ENCODE measurements at regions not wholly inside any gene's neighbourhood (a gene's known extent, or its start where the extent isn't known, plus 50 kb on each side); places are given as distances from the start of the nearest gene placed in this dataset.

DNA sequence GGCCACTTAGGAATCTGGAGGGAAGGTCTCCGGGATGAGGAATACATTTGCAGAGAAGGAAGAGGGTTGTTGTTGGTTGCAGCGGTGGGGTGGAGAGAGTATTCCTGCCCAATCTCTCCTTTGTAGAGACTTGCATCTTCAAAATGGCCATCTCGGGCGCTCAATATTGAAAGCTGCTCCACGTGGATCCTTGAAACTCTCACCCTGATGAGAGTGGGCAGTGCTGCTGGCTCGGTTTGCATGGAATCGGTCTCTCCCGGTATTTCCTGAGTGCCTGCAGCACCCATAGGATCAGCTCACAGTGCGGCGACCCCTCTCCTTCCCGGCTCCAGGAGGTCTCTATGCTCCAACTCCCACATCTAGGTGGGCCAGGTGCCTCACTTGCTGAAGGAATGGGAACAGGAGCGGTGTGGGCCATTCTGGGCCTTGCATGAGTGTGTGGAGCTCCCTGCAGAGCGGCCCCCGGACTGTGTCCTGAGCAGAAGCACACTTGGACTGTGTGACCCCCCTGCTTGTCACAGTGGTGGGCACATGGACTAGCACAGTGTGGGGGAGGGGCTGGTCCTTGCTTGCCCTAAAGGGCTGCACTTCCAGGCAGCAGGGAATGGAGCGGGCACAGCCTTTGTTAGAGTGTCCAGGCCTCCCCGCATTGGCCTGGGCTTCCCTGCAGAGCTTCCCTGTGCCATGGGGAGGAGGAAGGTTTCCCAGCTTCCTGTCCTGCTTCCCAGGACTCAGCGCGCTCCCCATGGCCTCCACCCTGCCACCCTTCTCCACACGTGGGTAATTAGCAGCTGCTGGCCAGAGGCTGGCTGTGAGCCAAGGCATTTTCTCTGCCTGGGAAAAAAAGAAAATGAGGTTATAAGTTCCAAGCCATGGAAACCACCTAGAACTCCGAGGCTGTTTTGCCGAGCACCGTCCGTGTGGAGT lies 139.3 kb downstream of the IRF8 start:
- no peak for DNase-seq (ENCODE audit: low read depth in 2 of 2, low spot score in 1 of 2)

DNA sequence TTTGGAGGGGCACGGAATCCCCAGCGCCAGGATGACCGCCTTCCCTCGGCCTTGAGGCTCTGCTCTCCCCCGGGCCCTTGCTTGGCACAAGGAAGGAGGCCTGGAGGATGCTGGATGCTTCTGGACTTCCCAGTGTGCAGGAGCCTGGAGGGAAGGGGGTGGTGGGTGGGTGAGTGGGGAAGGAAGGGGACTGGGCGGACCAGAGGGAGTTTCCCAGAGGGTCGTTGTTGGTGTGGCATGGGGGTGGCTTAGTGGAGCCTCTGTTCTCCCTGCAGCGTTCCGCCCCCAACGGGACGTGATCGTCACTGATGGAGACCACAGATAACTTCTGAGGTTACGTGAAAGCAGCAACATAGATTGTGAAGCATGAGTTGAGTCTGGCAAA lies 140.0 kb downstream of the IRF8 start:
- DNase-seq (ENCODE audit: low read depth in 2 of 2, low spot score in 1 of 2), result no peak

DNA sequence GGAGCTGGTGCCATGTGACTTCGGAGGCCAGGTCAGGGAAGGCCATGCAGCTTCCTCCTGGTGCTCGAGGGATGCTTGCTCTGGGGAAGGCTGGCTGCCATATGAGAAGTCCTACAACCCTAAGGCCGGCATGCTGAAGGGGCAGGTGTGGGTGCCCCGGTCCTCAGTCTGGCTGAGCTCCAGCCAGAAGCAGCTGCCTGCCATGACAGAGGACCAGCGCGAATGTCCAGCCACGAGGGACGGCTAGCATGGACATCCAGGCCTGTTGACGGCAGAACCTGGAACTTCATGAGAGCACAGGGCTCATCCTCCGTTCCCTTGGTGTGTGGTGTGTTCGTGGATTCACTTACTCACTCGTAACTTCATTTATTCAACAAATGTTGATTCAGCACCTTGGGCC lies 140.6 kb downstream of the IRF8 start:
- no peak for DNase-seq (ENCODE audit: low read depth in 2 of 2, low spot score in 1 of 2)

DNA sequence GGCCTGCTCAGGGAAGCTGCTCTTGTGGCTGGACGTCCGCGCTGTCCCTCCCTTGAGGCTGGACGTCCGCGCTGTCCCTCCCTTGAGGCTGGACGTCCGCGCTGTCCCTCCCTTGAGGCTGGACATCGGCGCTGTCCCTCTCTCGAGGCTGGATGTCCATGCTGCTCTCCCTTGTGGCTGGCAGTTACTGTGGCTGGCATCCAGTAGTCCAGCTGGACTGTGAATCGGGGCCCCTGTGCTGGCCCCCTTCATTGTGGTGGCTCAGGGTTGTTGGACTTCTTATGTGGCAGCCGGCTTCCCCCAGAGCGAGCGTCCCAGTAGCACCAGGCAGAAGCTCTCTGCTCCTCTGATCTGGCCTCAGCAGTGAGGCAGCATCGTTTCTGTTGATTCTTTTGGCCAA lies 141.5 kb downstream of the IRF8 start:
- no peak for DNase-seq (ENCODE audit: low read depth in 2 of 2, low spot score in 1 of 2)

DNA sequence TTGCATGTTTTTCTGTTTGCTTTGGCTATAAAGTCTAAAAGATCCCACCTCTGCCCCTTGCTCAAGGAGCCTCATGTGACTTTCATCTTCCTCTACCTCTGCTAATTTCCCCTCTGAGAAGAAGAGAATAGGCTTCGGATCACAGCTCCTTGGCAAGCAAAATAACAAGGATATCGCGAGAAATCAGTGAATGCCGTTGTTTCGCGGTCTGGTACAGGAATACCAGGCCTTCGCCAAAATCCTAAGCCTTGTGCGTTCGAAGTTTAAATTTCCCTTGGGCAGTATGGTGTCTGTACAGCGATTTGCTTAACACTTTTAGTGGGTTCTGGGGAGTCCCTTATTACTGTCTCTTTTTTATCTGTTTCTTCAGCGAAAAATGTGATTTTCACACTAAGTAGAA lies 142.3 kb downstream of the IRF8 start:
- DNase-seq (ENCODE audit: low read depth in 2 of 2, low spot score in 1 of 2), result no peak

DNA sequence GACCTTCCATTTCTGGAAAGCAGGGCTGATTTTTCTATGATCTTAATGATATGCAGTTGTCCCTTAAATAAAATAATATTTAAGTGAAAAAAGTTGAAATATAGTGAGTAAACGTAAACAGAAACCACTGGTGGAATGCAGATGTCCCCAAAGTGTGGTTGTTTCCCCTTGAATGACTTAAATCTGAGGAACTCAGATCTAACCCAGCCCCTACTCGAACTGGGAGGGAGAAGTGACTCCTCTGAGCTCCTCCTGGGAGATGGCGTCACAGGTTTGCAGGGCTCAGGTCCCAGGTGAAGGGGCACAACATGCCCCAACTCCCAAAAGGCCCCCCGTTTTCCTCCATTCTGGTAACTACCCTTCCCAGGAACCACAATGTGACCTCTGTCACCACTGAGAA lies 142.8 kb downstream of the IRF8 start:
- DNase-seq (ENCODE audit: low read depth in 2 of 2, low spot score in 1 of 2), result no peak

DNA sequence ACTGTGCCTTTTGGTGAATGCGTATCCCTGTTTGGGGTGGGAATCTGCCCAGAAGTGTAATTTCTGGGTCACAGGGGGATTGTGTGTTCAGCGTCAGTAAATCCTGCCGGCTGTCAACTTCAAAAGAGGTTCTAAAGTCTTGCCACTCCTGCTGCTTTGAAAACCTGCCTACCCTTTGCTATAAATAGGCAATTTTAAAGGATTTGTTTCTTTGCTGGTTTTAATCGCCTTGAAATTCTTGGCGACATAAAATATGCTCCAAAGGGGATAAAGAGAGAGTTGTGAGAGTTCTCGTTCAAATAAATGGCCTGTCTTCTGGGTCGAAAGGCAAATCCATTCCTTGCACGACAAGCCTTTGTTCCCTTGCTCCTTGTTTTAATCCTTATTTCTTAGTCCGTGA lies 143.4 kb downstream of the IRF8 start:
- DNase-seq (ENCODE audit: low read depth in 2 of 2, low spot score in 1 of 2), result no peak

DNA sequence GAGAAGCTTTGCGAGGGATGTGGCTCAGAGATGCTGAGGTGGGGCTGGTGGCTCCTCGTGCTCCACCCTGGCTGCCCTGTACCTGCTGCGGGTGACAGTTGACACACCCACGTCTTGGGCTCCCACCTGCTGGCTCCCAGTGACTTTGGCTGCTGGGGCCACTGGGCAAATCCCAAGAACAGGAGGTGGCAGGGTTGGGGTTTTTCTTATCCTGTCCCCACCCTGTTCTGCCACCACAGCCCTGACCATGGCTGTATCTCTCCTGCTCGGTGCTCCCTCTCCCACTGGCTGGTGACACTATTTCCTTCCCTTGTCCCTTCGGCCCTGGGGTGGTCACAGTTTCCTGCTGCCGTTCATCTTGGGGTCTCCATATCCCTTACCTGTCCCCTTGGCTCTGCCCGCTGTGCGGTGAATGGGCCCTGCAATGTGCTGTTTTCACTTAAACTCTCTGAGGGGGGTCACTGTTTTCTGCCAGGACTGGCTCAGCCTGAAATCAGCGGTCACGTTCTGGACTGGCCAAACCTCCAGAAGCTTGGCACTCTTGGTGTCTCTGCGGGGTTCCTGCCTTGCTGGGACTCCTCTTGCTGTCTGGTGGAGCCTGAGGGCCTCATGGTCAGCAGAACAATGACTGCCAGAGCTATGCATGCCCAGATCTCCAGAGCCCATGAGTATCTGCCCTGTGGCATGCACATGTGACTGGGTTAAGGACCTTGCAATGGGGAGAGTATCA lies 144.2 kb downstream of the IRF8 start:
- no peak for DNase-seq (ENCODE audit: low read depth in 2 of 2, low spot score in 1 of 2)

DNA sequence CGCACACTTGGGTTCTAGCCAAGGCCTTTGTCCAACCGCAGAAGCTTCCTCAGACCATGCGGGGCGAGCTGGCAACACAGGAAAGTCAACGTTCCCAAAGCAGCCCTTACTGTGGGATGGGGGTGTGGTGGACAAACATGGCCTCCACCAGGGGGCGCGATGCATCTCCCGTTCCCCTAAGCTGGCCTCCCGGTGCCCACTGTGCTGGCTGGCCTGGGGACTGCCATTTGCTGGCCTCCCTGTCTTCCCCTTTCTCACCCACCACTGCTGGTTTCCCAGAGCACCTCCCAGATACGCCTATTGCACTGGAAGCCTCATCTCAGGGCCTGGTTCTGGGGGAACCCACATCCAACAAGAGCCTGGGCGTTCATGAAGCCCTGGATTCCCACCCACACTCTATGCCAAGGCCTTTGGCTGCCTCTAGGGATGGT lies 145.3 kb downstream of the IRF8 start:
- DNase-seq (ENCODE audit: low read depth in 2 of 2, low spot score in 1 of 2), result peak in 1 of 2 donors; percentile 17

DNA sequence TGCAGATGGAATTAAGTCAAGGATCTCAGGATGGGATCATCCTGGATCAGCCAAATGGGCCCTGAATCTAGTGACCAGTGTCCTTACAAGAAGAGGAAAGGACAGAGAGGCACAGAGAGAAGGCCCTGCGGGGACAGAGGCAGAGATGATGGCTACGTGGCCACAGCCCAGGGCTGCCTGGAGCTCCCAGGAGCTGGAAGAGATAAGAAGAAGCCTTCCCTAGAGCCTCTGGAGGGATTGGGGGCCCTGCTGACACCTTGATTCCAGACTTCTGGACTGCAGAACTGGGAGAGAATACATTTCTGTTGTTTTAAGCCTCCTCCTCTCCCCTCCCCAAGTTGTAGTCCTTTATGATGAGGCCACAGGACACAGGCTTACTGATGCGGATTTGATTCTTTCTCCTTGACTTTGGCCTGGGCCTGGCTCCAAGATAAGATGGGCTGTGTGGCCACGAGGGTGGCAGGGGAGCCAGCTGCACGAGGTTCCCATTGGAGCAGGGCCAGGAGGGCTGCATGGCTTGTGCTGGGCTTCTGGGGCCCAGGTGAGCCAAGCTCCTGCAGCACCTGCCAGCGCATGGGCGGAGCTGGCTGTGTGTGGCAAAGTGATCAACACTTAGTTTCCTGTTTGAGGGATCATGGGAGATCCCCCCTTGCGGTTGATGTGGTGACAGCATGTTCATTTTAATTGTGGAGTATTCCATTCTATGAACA lies 146.1 kb downstream of the IRF8 start:
- DNase-seq (ENCODE audit: low read depth in 2 of 2, low spot score in 1 of 2), result peak in 1 of 2 donors; percentile 5

DNA sequence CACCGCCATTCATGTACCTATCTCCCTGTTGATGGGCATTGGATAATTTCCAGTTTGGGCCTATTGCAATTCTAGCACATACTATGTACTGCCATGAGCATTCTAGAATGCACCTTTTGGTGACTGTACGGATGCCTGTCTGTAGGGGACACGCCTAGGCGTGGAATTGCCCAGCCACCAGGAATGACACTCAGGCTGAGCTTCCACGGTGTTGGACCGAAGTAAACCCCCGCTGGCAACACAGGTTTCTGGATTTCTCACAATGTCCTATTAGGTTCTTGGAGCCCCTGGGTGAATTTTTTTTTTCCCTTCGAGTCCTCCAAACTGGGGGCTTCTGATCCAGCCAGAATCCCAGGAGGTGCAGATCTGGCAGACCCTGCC lies 146.6 kb downstream of the IRF8 start:
- no peak for DNase-seq (ENCODE audit: low read depth in 2 of 2, low spot score in 1 of 2)

DNA sequence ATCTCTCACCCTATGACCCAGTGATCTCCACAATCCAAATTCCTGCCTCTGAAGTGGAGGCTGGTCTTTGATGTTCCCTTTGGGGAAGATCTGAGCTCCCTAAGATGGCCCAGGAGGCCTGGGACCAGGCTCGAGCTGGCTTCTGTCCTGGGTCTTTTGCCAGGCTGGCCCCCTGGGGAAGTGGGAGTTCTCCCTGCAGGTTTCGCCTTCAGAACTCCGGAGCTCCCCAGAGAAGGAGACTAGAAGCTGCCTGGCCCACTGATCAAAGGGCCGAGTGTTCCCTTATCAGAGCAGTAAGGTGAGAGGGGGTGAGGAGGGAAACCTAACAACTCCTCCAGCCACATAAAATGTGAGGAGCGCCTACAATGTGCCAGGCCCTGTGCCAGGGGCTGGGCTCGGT lies 147.1 kb downstream of the IRF8 start:
- no peak for DNase-seq (ENCODE audit: low read depth in 2 of 2, low spot score in 1 of 2)

DNA sequence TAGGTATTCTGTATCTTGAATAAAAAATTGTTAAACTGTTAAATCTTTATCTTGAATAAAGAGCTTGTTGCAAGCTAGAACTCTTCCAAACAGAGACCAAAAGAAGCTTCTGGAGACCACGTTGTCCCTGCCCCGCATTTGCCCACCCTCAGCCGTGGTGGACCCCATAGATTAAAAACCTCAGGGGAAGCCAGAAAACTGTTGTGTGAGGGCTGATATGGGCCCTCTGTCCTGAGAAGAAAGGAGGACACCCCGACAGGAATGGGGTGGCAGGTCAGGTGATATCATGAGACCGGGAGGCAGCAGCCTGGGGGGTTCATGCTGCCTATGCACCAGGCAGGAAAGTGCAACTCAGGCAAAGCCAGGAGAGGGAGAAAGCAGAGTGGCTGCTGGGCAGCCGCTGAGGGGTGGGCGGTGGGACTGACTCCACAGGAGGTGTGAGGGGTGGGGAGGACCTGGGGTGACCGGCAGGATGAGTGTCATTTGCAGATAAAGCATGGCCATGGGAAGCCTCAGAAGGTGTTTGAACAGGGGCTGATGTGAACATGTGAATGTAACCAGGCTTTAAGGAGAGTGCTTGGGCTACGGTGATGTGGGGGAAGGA lies 147.8 kb downstream of the IRF8 start:
- DNase-seq (ENCODE audit: low read depth in 2 of 2, low spot score in 1 of 2), result no peak

DNA sequence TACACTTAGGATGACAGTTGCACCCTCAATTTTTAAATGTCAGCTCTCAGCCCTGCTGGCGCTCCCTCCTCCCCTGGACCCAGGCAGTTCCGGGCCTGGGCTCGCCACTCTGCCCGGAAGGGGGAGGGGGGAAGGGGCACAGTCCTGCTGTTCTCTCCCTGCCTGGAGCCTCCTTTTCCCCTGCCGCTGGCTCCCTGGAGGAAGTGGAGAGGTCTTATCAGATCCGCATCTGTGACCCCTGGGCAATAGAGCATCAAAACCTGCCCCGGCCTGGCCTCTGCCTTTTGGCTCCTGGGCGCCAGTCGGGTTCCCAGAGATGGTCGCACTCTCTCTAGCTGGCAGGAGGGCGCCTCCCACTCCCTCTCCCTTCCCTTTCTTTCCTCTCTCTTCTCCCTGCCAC lies 149.3 kb downstream of the IRF8 start:
- DNase-seq (ENCODE audit: low read depth in 2 of 2, low spot score in 1 of 2), result no peak

DNA sequence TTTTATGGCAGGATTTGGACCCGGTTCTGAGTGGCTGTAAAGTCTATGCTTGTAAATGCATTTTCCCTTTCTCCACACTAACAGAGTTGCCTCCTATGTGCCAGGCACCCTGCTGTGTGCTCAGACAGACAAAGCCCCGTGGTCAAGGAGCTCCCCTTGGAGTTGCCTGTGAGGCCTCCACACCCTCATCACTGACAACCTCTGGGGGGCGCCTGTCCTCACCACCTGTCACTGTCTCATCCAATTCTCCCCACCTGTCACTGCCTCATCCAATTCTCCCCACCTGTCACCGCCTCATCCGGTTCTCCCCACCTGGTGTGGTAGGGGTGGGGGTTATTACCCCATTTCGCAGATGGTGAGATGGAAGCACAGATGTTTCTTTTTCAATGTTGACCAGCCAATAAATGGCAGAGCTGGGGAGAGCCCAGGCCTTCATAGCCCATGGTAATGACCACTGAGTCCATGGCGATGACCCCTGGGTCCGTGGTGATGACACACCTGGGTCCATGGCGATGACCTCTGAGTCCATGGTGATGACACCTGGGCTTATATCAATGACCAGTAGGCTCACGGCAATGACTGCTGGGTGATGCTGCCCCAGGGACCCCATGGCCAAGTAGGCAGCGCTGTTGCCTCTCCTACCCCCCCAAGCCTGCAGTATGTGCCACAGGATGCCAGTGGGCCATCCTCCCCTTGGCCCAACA lies 150.1 kb downstream of the IRF8 start:
- no peak for DNase-seq (ENCODE audit: low read depth in 2 of 2, low spot score in 1 of 2)

DNA sequence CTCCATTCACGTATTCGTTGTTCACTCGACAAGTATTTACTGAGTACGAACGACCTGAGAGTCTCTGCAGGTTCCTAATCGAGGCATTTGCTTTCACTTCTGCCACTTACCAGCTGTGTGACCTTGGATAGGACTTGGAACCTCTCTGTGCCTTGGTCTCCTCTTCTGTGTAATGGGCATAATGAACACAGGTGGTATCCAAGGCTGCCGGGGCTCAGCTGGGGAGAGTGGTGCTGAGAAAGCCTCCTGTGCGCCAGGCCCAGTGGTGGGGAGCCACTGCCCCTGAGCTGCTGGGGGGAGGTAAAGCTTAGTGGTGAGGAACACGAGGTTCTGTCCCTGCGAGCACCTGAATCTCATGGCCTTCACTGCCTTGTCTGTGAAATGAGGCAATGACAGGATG lies 150.7 kb downstream of the IRF8 start:
- DNase-seq (ENCODE audit: low read depth in 2 of 2, low spot score in 1 of 2), result no peak

DNA sequence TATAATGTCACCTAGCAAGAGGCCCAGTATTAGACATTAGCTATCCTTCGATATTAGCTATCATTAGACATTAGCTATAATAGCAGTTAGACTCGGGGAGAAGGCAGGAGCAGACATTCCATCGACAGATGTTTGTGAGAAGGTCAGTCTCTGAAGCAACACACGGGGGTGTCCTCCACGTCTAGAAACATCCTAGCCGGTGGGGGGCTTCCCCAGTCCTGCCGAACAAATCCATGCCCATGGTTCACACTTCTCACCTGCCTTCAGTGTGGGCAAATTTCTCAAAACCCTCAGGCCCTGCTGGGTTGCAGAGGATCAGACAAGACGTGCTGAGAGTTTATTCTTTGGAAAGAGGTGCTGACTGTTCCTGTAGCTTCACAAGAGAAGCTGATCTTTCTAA lies 151.1 kb downstream of the IRF8 start:
- DNase-seq (ENCODE audit: low read depth in 2 of 2, low spot score in 1 of 2), result no peak

DNA sequence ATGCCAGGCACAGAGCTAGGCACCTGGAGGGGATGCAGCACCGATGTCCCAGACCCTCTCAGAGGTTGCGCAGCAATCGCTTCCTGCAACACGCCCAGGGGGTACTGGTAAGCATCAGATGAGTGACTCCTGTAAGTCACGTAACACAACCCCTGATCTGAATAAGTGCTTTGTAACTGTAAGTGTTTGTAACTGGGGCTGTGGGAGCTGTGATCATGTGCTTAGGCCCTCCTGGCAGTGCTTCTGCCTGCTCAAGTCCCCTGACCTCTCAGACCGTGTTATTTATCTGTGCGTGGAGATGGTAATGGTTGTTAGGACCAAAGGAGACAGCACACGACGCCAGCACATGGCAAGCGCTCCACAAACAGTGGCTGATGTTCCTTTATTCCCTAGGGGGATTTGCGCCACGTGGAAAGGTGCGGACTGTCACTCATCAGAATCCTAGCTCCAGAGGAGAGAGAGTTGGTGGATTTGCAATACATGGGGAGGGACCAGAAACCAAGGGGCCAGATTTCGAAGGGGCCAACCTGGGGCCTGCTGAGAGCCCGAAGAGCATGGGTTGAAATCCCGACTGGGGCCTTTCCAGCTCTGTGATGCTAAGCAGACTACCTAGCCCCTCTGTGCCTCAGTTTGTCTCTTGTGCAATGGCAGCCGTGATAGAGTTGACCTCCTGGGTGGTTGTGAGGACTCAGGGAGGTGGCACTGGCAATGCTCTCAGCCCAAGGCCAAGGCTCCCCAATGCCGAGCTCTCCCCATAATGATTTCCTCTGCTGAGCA lies 151.8 kb downstream of the IRF8 start:
- no peak for DNase-seq (ENCODE audit: low read depth in 2 of 2, low spot score in 1 of 2)

DNA sequence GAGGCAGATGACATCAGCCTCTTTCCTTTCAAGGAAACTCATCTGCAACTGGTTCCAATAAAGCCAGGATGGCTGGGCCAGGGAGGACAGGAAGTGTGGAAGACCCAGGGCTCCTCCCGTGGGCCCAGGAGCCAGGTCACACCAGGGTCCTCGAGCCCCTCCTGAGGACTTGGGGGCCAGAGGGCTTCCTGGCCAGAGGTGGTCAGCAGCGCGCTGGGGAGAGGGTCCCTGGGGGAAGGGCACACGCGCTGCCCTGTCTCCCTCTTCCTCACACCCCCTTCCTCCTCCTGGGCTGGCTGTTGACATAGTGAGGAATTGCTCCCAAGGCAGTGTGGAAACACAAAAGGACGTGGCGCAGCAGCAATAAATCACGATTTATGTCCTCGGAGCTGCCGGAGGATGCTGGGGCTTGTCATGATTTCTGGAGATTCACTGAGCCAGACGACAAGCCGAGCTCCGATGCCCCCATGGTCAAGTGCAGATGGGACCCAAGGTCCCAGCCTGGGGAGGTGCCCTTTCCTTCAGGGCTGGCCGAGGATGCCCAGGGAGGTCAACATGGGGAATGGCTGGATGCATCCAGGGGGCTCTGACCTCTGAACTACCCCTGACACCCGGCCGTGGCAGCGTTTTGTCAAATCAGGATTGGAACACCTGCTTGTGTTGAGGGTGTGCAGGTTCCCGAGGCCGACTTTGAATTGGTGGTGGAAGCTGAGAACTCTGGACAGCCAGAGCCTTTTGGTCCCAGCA lies 152.6 kb downstream of the IRF8 start:
- DNase-seq (ENCODE audit: low read depth in 2 of 2, low spot score in 1 of 2), result no peak

Measured in stimulated activated CD8-positive, alpha-beta memory T cell treated with anti-CD3 and anti-CD28 coated beads, Interleukin-4, amount 100 ng/mL, for 4 hours (primary cell).